HUES6 (cell line): ENCODE measurements at regions not wholly inside any gene's neighbourhood (a gene's known extent, or its start where the extent isn't known, plus 50 kb on each side); places are given as distances from the start of the nearest gene placed in this dataset.

Source experiments
- H3K27ac ChIP-seq: 2 replicates; pipeline ENCODE4 v1.7.0; 2013; ENCODE audit warnings: low read depth, mild to moderate bottlenecking, low read length, inconsistent platforms
- H3K27me3 ChIP-seq: 2 replicates; pipeline ENCODE4 v1.6.1; 2013; ENCODE audit warnings: low read length; ENCODE audit not compliant: control insufficient read depth, insufficient read depth
- H3K36me3 ChIP-seq: 2 replicates; pipeline ENCODE4 v1.6.1; 2013; ENCODE audit warnings: low read length; ENCODE audit not compliant: control insufficient read depth, insufficient read depth
- H3K4me1 ChIP-seq: 2 replicates; pipeline ENCODE4 v1.6.1; 2013; ENCODE audit warnings: low read length; ENCODE audit not compliant: control insufficient read depth, insufficient read depth
- H3K4me3 ChIP-seq: 2 replicates; pipeline ENCODE4 v1.5.1; 2013; ENCODE audit warnings: low read depth, low read length
- H3K9ac ChIP-seq: one replicate; pipeline ENCODE4 v1.6.1; 2013; ENCODE audit warnings: mild to moderate bottlenecking, low read length
- H3K9me3 ChIP-seq: 2 replicates; pipeline ENCODE4 v1.6.1; 2013; ENCODE audit warnings: low read depth, low read length; ENCODE audit not compliant: control insufficient read depth, insufficient read depth

GRCh38 chr2:122300758-122301157 lies 545.3 kb downstream of the TSN start:
- H3K9me3 ChIP-seq, result peaks cover 23% of the 10 kb centered on the region
- no peak overlapping the region for H3K4me3 ChIP-seq
- H3K27ac ChIP-seq, result no peak overlapping the region

GRCh38 chr2:122307763-122308162 lies 552.3 kb downstream of the TSN start:
- Histone ChIP-seq H3K27me3 (no peaks in the 10 kb centered on the region), H3K9ac (no peak overlapping the region), H3K9me3 (peaks cover 2% of the 10 kb centered on the region; the same call in 1 of the 2 replicates), H3K27ac (no peak overlapping the region), H3K4me1 (no peaks in the 10 kb centered on the region), H3K4me3 (no peak overlapping the region), H3K36me3 (no peaks in the 10 kb centered on the region)

More at GRCh38 chr2:122300758-122301157, 545.3 kb downstream of the TSN start:
- Histone ChIP-seq H3K27me3 (no peaks in the 10 kb centered on the region), H3K9ac (no peak overlapping the region), H3K36me3 (no peaks in the 10 kb centered on the region), H3K4me1 (no peaks in the 10 kb centered on the region)

- Histone ChIP-seq H3K9me3 (no peaks in the 10 kb centered on the region), H3K4me3 (no peak overlapping the region), H3K27me3 (no peaks in the 10 kb centered on the region), H3K36me3 (no peaks in the 10 kb centered on the region), H3K27ac (no peak overlapping the region), H3K4me1 (no peaks in the 10 kb centered on the region), H3K9ac (no peak overlapping the region)
These were observed 559.9 kb downstream of the TSN start for GRCh38 chr2:122315306-122315705.

- no peak overlapping the region for H3K4me3 ChIP-seq
- no peaks in the 10 kb centered on the region for H3K36me3 ChIP-seq
- H3K9ac ChIP-seq, result no peak overlapping the region
- no peaks in the 10 kb centered on the region for H3K4me1 ChIP-seq
- no peaks in the 10 kb centered on the region for H3K27me3 ChIP-seq
- H3K9me3 ChIP-seq, result no peaks in the 10 kb centered on the region
- H3K27ac ChIP-seq, result no peak overlapping the region
These were observed 564.2 kb downstream of the TSN start for GRCh38 chr2:122319539-122320132.

- no peaks in the 10 kb centered on the region for H3K27me3 ChIP-seq
- H3K4me1 ChIP-seq, result no peaks in the 10 kb centered on the region
- H3K9ac ChIP-seq, result no peak overlapping the region
- H3K9me3 ChIP-seq, result no peaks in the 10 kb centered on the region
- no peaks in the 10 kb centered on the region for H3K36me3 ChIP-seq
- no peak overlapping the region for H3K27ac ChIP-seq
- H3K4me3 ChIP-seq, result no peak overlapping the region
These were observed 567.4 kb downstream of the TSN start for GRCh38 chr2:122322815-122323214.

GRCh38 chr2:122323927-122324326 lies 568.5 kb downstream of the TSN start:
- Histone ChIP-seq H3K9ac (no peak overlapping the region), H3K27ac (no peak overlapping the region), H3K4me1 (no peaks in the 10 kb centered on the region), H3K4me3 (no peak overlapping the region), H3K27me3 (no peaks in the 10 kb centered on the region), H3K9me3 (no peaks in the 10 kb centered on the region), H3K36me3 (no peaks in the 10 kb centered on the region)

- no peak overlapping the region for H3K27ac ChIP-seq
- no peaks in the 10 kb centered on the region for H3K36me3 ChIP-seq
- no peak overlapping the region for H3K9ac ChIP-seq
- no peaks in the 10 kb centered on the region for H3K4me1 ChIP-seq
- H3K9me3 ChIP-seq, result no peaks in the 10 kb centered on the region
- no peaks in the 10 kb centered on the region for H3K27me3 ChIP-seq
- no peak overlapping the region for H3K4me3 ChIP-seq
These were observed 571.0 kb downstream of the TSN start for GRCh38 chr2:122326471-122326870.

- Histone ChIP-seq H3K4me3 (no peak overlapping the region), H3K36me3 (no peaks in the 10 kb centered on the region), H3K9me3 (no peaks in the 10 kb centered on the region), H3K9ac (no peak overlapping the region), H3K27me3 (no peaks in the 10 kb centered on the region), H3K4me1 (no peaks in the 10 kb centered on the region), H3K27ac (no peak overlapping the region)
These were observed 573.4 kb downstream of the TSN start for GRCh38 chr2:122328816-122329215.

GRCh38 chr2:122329278-122329677 lies 573.8 kb downstream of the TSN start:
- H3K27me3 ChIP-seq, result no peaks in the 10 kb centered on the region
- no peak overlapping the region for H3K9ac ChIP-seq
- H3K36me3 ChIP-seq, result no peaks in the 10 kb centered on the region
- no peak overlapping the region for H3K4me3 ChIP-seq
- no peaks in the 10 kb centered on the region for H3K9me3 ChIP-seq
- H3K27ac ChIP-seq, result no peak overlapping the region
- no peaks in the 10 kb centered on the region for H3K4me1 ChIP-seq

- Histone ChIP-seq H3K4me3 (no peak overlapping the region), H3K4me1 (no peaks in the 10 kb centered on the region), H3K36me3 (no peaks in the 10 kb centered on the region), H3K9ac (no peak overlapping the region), H3K27me3 (no peaks in the 10 kb centered on the region), H3K9me3 (no peaks in the 10 kb centered on the region), H3K27ac (no peak overlapping the region)
These were observed 578.5 kb downstream of the TSN start for GRCh38 chr2:122333932-122334331.

- H3K4me1 ChIP-seq, result no peaks in the 10 kb centered on the region
- H3K27me3 ChIP-seq, result no peaks in the 10 kb centered on the region
- H3K27ac ChIP-seq, result no peak overlapping the region
- no peaks in the 10 kb centered on the region for H3K36me3 ChIP-seq
- H3K9me3 ChIP-seq, result no peaks in the 10 kb centered on the region
- H3K4me3 ChIP-seq, result no peak overlapping the region
- no peak overlapping the region for H3K9ac ChIP-seq
These were observed 582.5 kb downstream of the TSN start for GRCh38 chr2:122338000-122338399.

- no peaks in the 10 kb centered on the region for H3K4me1 ChIP-seq
- H3K27ac ChIP-seq, result no peak overlapping the region
These were observed 584.8 kb downstream of the TSN start for GRCh38 chr2:122340246-122340645.

More at GRCh38 chr2:122340246-122340645, 584.8 kb downstream of the TSN start:
- no peaks in the 10 kb centered on the region for H3K9me3 ChIP-seq
- no peaks in the 10 kb centered on the region for H3K27me3 ChIP-seq
- no peak overlapping the region for H3K9ac ChIP-seq
- H3K36me3 ChIP-seq, result no peaks in the 10 kb centered on the region
- H3K4me3 ChIP-seq, result no peak overlapping the region
